ENCODE measurements at regions not wholly inside any gene's neighbourhood (a gene's known extent, or its start where the extent isn't known, plus 50 kb on each side); places are given as distances from the start of the nearest gene placed in this dataset.

GRCh38 chr7:98557538-98558031 is 59.5 kb upstream of the NPTX2 start:
- H3K4me1 ChIP-seq: no peaks in the 10 kb centered on the region
- TF ChIP-seq CTCF (IDR thresholded peaks at IDR 0.05): no peak
- no peak for TF ChIP-seq POLR2A (IDR thresholded peaks at IDR 0.05)
- no peaks in the 10 kb centered on the region for H3K9me3 ChIP-seq
- WGBS, 2 donors: 41 to 51% methylated on average over 11 of the region's 11 CpGs
- intact Hi-C loops (cut with DNase I): no loop called here
- no peak overlapping the region for H3K4me3 ChIP-seq (replicated peaks in 1 of 3)
- H3K27me3 ChIP-seq: no peaks in the 10 kb centered on the region
- no peak overlapping the region for H3K27ac ChIP-seq
- H3K36me3 ChIP-seq: no peaks in the 10 kb centered on the region
- no peak for DNase-seq

- no peaks in the 10 kb centered on the region for H3K9me3 ChIP-seq
Observed at GRCh38 chr7:98556288-98556687, 60.8 kb upstream of the NPTX2 start.

GRCh38 chr7:98555403-98555802 is 61.7 kb upstream of the NPTX2 start:
- DNase-seq: no peak

More at GRCh38 chr7:98556288-98556687, 60.8 kb upstream of the NPTX2 start:
- Histone ChIP-seq H3K27me3 (no peaks in the 10 kb centered on the region), H3K4me1 (no peaks in the 10 kb centered on the region), H3K27ac (no peak overlapping the region), H3K36me3 (no peaks in the 10 kb centered on the region), H3K4me3 (replicated peaks in 1 of 3) (no peak overlapping the region)
- WGBS, 2 donors: 87% methylated on average over 12 of the region's 12 CpGs
- intact Hi-C loops (cut with DNase I): no loop called here
- TF ChIP-seq CTCF (IDR thresholded peaks at IDR 0.05) (no peak), POLR2A (IDR thresholded peaks at IDR 0.05) (no peak)
- DNase-seq: no peak

GRCh38 chr7:98553666-98554065 is 63.4 kb upstream of the NPTX2 start:
- TF ChIP-seq CTCF (IDR thresholded peaks at IDR 0.05): no peak
- Histone ChIP-seq H3K27me3 (no peaks in the 10 kb centered on the region), H3K36me3 (no peaks in the 10 kb centered on the region), H3K27ac (no peak overlapping the region), H3K9me3 (no peaks in the 10 kb centered on the region), H3K4me3 (replicated peaks in 1 of 3) (no peak overlapping the region), H3K4me1 (no peaks in the 10 kb centered on the region)
- intact Hi-C loops (cut with DNase I): no loop called here
- DNase-seq: no peak
- WGBS, 2 donors: 82 to 83% methylated on average over 7 of the region's 7 CpGs

More at GRCh38 chr7:98555403-98555802, 61.7 kb upstream of the NPTX2 start:
- Histone ChIP-seq H3K27ac (no peak overlapping the region), H3K27me3 (no peaks in the 10 kb centered on the region), H3K4me1 (no peaks in the 10 kb centered on the region), H3K9me3 (no peaks in the 10 kb centered on the region), H3K4me3 (replicated peaks in 1 of 3) (no peak overlapping the region), H3K36me3 (no peaks in the 10 kb centered on the region)
- 69 to 73% methylated on average over 3 of the region's 3 CpGs for WGBS, 2 donors
- intact Hi-C loops (cut with DNase I): no loop called here
- TF ChIP-seq CTCF (IDR thresholded peaks at IDR 0.05) (no peak), POLR2A (IDR thresholded peaks at IDR 0.05) (no peak)

- H3K4me1 ChIP-seq: no peaks in the 10 kb centered on the region
- 67 to 84% methylated on average over 9 of the region's 9 CpGs for WGBS, 2 donors
- intact Hi-C loops (cut with DNase I): no loop called here
Observed at GRCh38 chr7:98551611-98552273, 65.3 kb upstream of the NPTX2 start.

More at GRCh38 chr7:98551611-98552273, 65.3 kb upstream of the NPTX2 start:
- DNase-seq: no peak
- no peak overlapping the region for H3K27ac ChIP-seq
- TF ChIP-seq POLR2A (IDR thresholded peaks at IDR 0.05) (no peak), CTCF (IDR thresholded peaks at IDR 0.05) (no peak)
- H3K36me3 ChIP-seq: no peaks in the 10 kb centered on the region
- no peaks in the 10 kb centered on the region for H3K27me3 ChIP-seq
- H3K9me3 ChIP-seq: no peaks in the 10 kb centered on the region
- H3K4me3 ChIP-seq (replicated peaks in 1 of 3): no peak overlapping the region
